IPS-18c (cell line): ENCODE measurements at regions not wholly inside any gene's neighbourhood (a gene's known extent, or its start where the extent isn't known, plus 50 kb on each side); places are given as distances from the start of the nearest gene placed in this dataset.

ENCODE experiments used
- H3K4me3 ChIP-seq: 2 replicates; pipeline ENCODE4 v1.7.0; 2013; ENCODE audit warnings: low read depth, mild to moderate bottlenecking, low read length, moderate library complexity; ENCODE audit not compliant: insufficient read depth
- H3K9me3 ChIP-seq: one replicate; pipeline ENCODE4 v1.6.1; 2013; ENCODE audit warnings: mild to moderate bottlenecking, low read length, moderate library complexity; ENCODE audit not compliant: control insufficient read depth, insufficient read depth

DNA sequence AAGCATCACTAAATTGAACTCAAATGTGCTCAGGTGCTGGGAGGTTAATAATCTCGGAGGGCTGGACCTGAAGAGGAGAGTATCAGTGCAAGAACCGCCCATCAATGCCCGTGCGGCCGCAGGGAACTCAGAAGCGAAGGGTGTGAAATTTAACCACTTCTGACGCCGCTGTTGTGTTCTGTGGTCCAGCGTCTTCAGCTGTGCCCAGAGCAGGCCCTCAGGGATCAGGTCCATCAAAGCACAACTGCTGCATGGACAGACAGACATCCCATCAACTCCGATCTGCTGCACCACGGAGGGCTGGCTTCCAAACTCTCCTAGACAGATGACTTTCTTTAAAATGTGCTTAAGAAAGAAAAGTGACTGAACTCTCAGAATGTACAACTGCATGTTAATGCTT is 144.9 kb upstream of the TCERG1L start:
- peaks cover 2% of the 10 kb centered on the region for H3K9me3 ChIP-seq
- no peak overlapping the region for H3K4me3 ChIP-seq

GRCh38 chr10:131461093-131461492 is 149.6 kb upstream of the TCERG1L start:
- Histone ChIP-seq H3K9me3 (no peaks in the 10 kb centered on the region), H3K4me3 (no peak overlapping the region)

DNA sequence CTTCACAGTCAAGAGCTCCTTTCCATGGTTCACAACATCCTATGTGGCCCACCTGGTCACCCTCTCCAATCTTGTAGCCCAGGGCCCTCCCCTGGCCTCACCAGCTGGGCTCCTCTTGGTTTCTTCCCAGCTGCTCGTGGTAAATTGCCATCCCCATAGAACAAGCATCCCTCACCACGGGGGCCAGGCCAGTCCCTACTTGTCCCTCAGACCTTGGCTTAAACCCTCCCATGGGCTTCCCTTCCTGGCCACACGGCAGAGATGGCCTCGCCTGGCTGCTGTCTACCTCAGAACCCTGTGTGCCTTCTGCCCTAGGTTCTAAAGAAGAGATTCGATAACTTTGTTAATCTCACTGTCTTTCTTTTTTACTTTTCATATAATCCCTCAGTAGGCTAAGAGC is 153.3 kb upstream of the TCERG1L start:
- peaks cover 3% of the 10 kb centered on the region for H3K9me3 ChIP-seq
- H3K4me3 ChIP-seq: no peak overlapping the region

DNA sequence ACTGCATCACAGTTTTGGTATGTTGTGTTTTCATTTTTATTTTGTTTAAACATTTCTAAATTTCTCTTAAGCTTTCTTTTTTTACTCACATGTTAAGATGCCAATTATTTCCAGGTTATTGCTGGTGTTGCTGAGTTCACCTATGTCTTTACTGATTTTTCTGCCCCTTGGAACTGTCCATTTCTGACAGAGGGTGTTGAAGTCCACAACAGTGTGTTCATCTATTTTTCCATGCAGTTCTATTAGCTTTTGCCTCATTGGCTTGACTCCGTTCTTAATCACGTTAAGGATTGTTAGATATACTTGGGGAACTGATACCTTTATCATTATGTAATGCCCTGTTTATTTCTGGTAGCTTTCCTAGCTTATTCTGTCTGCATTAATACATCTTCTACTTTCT is 158.0 kb upstream of the TCERG1L start:
- Histone ChIP-seq H3K4me3 (no peak overlapping the region), H3K9me3 (peaks cover 6% of the 10 kb centered on the region)

- H3K4me3 ChIP-seq: no peak overlapping the region
- peaks cover 13% of the 10 kb centered on the region for H3K9me3 ChIP-seq
Observed at GRCh38 chr10:131473645-131474044, 162.1 kb upstream of the TCERG1L start.

GRCh38 chr10:131474416-131474815 is 162.9 kb upstream of the TCERG1L start:
- Histone ChIP-seq H3K4me3 (no peak overlapping the region), H3K9me3 (peaks cover 13% of the 10 kb centered on the region)

DNA sequence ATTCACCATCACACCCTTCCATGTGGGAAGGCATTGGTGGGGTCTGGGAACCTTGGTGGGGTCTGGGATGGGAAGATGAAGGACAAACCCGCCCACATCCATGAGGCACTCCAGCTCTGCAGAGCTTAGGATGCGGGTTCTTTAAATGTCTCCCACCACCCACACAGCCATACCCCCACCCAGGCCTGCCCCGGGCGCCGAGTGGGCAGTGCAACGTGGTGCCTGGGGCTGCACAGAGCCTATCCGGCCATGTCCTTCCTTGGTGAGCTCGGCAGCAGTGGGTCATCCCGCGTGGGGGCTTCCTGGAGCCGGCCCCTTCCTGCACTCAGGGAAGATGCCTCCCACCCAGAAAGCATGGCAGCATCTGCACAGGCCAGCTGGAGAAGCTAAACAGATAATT is 163.5 kb upstream of the TCERG1L start:
- Histone ChIP-seq H3K9me3 (peaks cover 13% of the 10 kb centered on the region), H3K4me3 (no peak overlapping the region)

- Histone ChIP-seq H3K9me3 (peaks cover 13% of the 10 kb centered on the region), H3K4me3 (no peak overlapping the region)
Observed at GRCh38 chr10:131475803-131476202, 164.3 kb upstream of the TCERG1L start.

DNA sequence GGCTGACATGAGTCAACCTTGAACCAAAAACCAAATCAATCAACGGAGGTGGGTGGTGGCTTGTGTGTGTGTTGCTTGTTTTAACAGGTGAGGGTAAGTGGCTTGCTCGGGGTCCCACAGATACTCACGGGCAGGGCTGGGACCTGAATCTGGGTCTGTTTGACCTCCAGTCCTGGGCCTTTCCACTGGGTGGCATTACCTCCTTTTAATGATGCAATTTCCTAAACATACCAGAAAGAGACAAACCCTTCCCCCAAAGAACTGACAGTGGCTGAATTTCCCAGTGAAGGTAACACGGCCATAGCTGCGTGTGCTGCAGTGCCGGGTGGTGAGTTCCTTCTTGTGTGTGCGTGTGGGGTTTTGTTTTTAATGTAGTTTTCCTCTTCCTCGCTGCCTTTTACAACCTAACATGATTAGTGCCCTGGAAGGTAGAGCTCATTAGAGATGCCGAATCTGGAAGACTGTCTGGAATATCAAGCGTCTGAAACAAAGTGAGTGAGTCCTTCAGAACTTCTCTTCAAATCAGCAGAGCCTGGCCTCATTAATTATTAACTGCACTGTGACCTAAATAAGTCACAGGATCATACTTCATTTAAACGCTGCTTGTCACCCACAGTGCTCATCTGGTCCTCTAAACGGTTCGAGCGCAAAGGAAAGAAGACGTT is 166.1 kb upstream of the TCERG1L start:
- H3K4me3 ChIP-seq: no peak overlapping the region
- peaks cover 18% of the 10 kb centered on the region for H3K9me3 ChIP-seq

DNA sequence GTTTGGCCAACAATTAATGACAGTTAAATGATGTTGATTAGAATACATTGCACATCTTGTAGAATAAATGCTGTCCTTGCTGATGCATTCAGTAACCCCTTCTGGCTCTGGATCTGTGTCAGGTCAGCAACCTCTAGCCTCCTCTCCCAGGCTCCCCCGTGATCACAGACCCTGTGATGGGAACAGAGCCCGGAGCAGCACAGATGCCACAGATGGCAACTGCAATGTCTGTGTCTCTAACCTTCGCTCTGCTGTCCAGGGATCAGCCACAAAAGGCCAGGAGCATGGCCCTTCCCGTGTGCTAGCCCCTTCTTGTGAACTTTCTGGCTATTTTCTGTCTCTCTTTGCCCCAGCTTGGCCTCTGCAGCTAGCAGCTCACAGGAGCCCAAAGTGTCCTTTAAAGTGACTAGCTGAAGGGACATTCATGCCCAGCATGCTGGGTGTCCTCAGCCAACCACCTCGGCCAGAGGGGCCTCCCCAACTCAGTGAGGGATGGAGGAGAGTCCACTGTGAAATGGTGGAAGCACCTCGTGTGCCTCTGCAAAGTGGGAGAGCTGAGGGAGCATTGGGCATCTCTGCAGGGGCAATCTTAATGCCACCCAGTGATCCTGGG is 167.0 kb upstream of the TCERG1L start:
- no peak overlapping the region for H3K4me3 ChIP-seq
- peaks cover 18% of the 10 kb centered on the region for H3K9me3 ChIP-seq

DNA sequence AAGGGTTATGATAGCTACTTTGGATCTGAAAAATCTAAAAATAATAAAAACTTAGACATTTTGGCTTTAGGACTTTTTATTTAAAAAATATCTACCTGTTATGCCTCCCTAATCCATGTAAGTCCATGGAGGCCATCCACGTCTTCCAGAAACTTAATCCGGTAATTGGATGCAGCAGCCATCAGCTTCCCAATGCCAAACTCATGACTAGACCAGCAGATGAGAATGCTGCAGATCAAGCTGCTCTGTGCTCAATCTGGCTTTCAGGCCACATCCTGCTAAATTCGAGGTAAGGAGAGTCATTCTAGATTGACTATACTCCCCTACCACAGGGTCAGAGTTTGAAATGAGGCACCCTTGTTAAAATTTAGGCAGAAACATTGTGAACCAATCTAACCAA is 168.5 kb upstream of the TCERG1L start:
- H3K9me3 ChIP-seq: peaks cover 13% of the 10 kb centered on the region

GRCh38 chr10:131480861-131481260 is 169.3 kb upstream of the TCERG1L start:
- no peak overlapping the region for H3K4me3 ChIP-seq

More for the DNA sequence above, 168.5 kb upstream of the TCERG1L start:
- no peak overlapping the region for H3K4me3 ChIP-seq

DNA sequence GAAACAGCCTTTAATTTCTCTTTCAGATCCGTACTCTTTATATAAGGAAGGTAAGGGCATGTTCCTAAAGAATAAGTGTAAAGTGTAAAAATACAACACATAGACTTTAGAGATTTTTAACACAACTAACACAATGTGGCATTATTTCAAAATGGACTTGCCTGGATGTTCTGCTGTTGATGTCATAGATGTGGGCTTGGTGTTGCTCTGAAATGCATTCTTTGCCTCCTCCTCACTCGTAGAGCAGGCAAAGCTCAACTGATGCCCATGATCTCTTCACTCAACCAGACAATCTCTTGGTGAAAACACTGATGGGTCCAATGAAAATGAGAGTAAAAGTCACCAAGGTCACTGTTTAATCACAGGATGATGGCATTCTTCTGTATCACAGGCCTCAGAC is 174.2 kb upstream of the TCERG1L start:
- Histone ChIP-seq H3K4me3 (no peak overlapping the region), H3K9me3 (peaks cover 11% of the 10 kb centered on the region)

More at GRCh38 chr10:131480861-131481260, 169.3 kb upstream of the TCERG1L start:
- H3K9me3 ChIP-seq: peaks cover 13% of the 10 kb centered on the region

- Histone ChIP-seq H3K4me3 (no peak overlapping the region), H3K9me3 (peaks cover 6% of the 10 kb centered on the region)
Observed at GRCh38 chr10:131487822-131488221, 176.3 kb upstream of the TCERG1L start.

GRCh38 chr10:131490991-131491594 is 179.6 kb upstream of the TCERG1L start:
- H3K4me3 ChIP-seq: no peak overlapping the region
- H3K9me3 ChIP-seq: peaks cover 14% of the 10 kb centered on the region

GRCh38 chr10:131492211-131492857 is 180.8 kb upstream of the TCERG1L start:
- no peak overlapping the region for H3K4me3 ChIP-seq
- peaks cover 16% of the 10 kb centered on the region for H3K9me3 ChIP-seq

DNA sequence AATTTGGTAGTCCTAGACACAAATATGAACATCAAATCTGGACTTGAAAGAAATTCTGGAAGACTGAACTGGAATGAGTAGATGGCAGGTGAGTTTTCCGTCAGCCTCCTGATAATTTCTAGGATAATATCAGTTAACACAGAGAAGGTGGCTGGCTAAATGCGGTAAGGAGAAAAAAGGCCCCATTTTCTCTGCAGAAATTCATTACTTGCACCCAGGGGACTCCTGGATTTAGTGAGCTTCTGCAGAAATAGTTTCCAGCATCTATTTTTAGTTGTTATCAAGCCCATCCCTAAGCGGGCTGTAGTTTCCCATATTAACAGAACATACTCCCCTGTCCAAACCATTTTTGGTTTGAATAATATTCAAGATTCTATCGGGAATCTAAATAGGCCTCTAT is 181.9 kb upstream of the TCERG1L start:
- Histone ChIP-seq H3K9me3 (peaks cover 13% of the 10 kb centered on the region), H3K4me3 (no peak overlapping the region)

GRCh38 chr10:131494451-131494850 is 182.9 kb upstream of the TCERG1L start:
- Histone ChIP-seq H3K9me3 (peaks cover 13% of the 10 kb centered on the region), H3K4me3 (no peak overlapping the region)
